Smooth muscle cell (in vitro differentiated cells): ENCODE measurements at regions not wholly inside any gene's neighbourhood (a gene's known extent, or its start where the extent isn't known, plus 50 kb on each side); places are given as distances from the start of the nearest gene placed in this dataset.

ENCODE experiments used
- DNase-seq: peaks from one replicate; lab custom pipeline; 2025; ENCODE audit not compliant: unreplicated experiment; lab: John Stamatoyannopoulos, UW
- H2AFZ ChIP-seq: fragments of 200-600 bp; sonication (generic); 2 replicates; pipeline ENCODE4 v1.6.0; 2016; ENCODE audit warnings: antibody characterized with exemption, low read depth, mild to moderate bottlenecking
- H3F3A ChIP-seq: fragments of 200-600 bp; sonication (generic); 2 replicates; pipeline ENCODE4 v1.6.0; 2017; ENCODE audit warnings: antibody characterized with exemption, low read depth
- H3K27ac ChIP-seq: fragments of 200-600 bp; sonication (generic); 2 replicates; pipeline ENCODE4 v1.5.1; 2016; ENCODE audit warnings: low read depth, mild to moderate bottlenecking
- H3K27me3 ChIP-seq: fragments of 200-600 bp; sonication (generic); 2 replicates; pipeline ENCODE4 v1.6.1; 2016; ENCODE audit warnings: low read depth, mild to moderate bottlenecking
- H3K36me3 ChIP-seq: fragments of 200-600 bp; sonication (generic); 2 replicates; pipeline ENCODE4 v1.5.1; 2016; ENCODE audit warnings: low read depth
- H3K4me1 ChIP-seq: fragments of 200-600 bp; sonication (generic); 2 replicates; pipeline ENCODE4 v1.5.1; 2016; ENCODE audit warnings: low read depth
- H3K4me2 ChIP-seq: fragments of 200-600 bp; sonication (generic); 2 replicates; pipeline ENCODE4 v1.6.0; 2016; ENCODE audit warnings: mild to moderate bottlenecking
- H3K4me3 ChIP-seq: fragments of 200-600 bp; sonication (generic); 2 replicates; pipeline ENCODE4 v1.5.1; 2016; ENCODE audit warnings: mild to moderate bottlenecking
- H3K79me2 ChIP-seq: fragments of 200-600 bp; sonication (generic); 2 replicates; pipeline ENCODE4 v1.6.0; 2016; ENCODE audit warnings: low read depth, mild to moderate bottlenecking
- H3K9ac ChIP-seq: fragments of 200-600 bp; sonication (generic); 2 replicates; pipeline ENCODE4 v1.6.0; 2016; ENCODE audit warnings: low read depth
- H3K9me3 ChIP-seq: fragments of 200-600 bp; sonication (generic); replicated peaks from 2 replicates; pipeline ENCODE4 v1.5.1; 2016; ENCODE audit warnings: low read depth
- H4K20me1 ChIP-seq: fragments of 200-600 bp; sonication (generic); 2 replicates; pipeline ENCODE4 v1.6.0; 2016; ENCODE audit warnings: low read depth
- CTCF ChIP-seq: fragments of 200-600 bp; sonication (generic); IDR thresholded peaks from 2 replicates; pipeline ENCODE4 v1.5.1; 2017; ENCODE audit warnings: borderline replicate concordance, mild to moderate bottlenecking, antibody characterized with exemption; ENCODE audit not compliant: insufficient read depth, poor library complexity, severe bottlenecking
- WGBS: methylation state at CpG from one replicate; pipeline ENCODE4 v1.1.7; 2016; ENCODE audit warnings: low lambda C conversion rate; 5-methylcytosine and 5-hydroxymethylcytosine counted together

GRCh38 chr11:27926486-27926885 is 181.5 kb downstream of the KIF18A start:
- no peak overlapping the region for H3K9ac ChIP-seq
- DNase-seq = no peak
- peaks cover 2% of the 10 kb centered on the region for H3K4me1 ChIP-seq
- no peaks in the 10 kb centered on the region for H3K79me2 ChIP-seq
- peak overlapping the region; percentile 75 for H3K27ac ChIP-seq
- H3K4me3 ChIP-seq = no peak overlapping the region
- TF ChIP-seq CTCF = no peak
- no peaks in the 10 kb centered on the region for H4K20me1 ChIP-seq
- no peaks in the 10 kb centered on the region for H3K9me3 ChIP-seq
- H3F3A ChIP-seq = peaks cover 4% of the 10 kb centered on the region
- H3K27me3 ChIP-seq = no peaks in the 10 kb centered on the region
- 63% methylated on average over 2 of the region's 2 CpGs for WGBS
- H3K4me2 ChIP-seq = peak overlapping the region; percentile 9
- no peak overlapping the region for H2AFZ ChIP-seq
- H3K36me3 ChIP-seq = no peaks in the 10 kb centered on the region

- Histone ChIP-seq H3K4me3 (no peak overlapping the region), H3K36me3 (no peaks in the 10 kb centered on the region), H3K27me3 (no peaks in the 10 kb centered on the region), H4K20me1 (no peaks in the 10 kb centered on the region), H3K9me3 (no peaks in the 10 kb centered on the region), H3K9ac (no peak overlapping the region), H3K4me2 (no peak overlapping the region), H3F3A (no peaks in the 10 kb centered on the region), H3K79me2 (no peaks in the 10 kb centered on the region), H3K27ac (no peak overlapping the region), H3K4me1 (peaks cover 4% of the 10 kb centered on the region), H2AFZ (no peak overlapping the region)
- DNase-seq = no peak
- TF ChIP-seq CTCF = no peak
Observed at GRCh38 chr11:27921472-27921871, 186.5 kb downstream of the KIF18A start.

GRCh38 chr11:27916541-27917100 is 191.3 kb downstream of the KIF18A start:
- no peaks in the 10 kb centered on the region for H4K20me1 ChIP-seq
- no peaks in the 10 kb centered on the region for H3K36me3 ChIP-seq
- no peak overlapping the region for H3K9ac ChIP-seq
- WGBS = 51% methylated on average over 6 of the region's 6 CpGs
- no peak overlapping the region for H3K4me3 ChIP-seq
- H3K9me3 ChIP-seq = no peaks in the 10 kb centered on the region
- H3K4me1 ChIP-seq = peaks cover 12% of the 10 kb centered on the region
- H3K27ac ChIP-seq = no peak overlapping the region
- no peaks in the 10 kb centered on the region for H3K27me3 ChIP-seq
- H2AFZ ChIP-seq = no peak overlapping the region
- H3K79me2 ChIP-seq = no peaks in the 10 kb centered on the region
- no peak for TF ChIP-seq CTCF
- no peak for DNase-seq
- H3K4me2 ChIP-seq = no peak overlapping the region
- peaks cover 9% of the 10 kb centered on the region for H3F3A ChIP-seq

GRCh38 chr11:27914080-27914479 is 193.9 kb downstream of the KIF18A start:
- no peak overlapping the region for H2AFZ ChIP-seq
- no peaks in the 10 kb centered on the region for H3K27me3 ChIP-seq
- H3K36me3 ChIP-seq = no peaks in the 10 kb centered on the region
- H3K27ac ChIP-seq = peak overlapping the region; percentile 1
- H3K4me2 ChIP-seq = no peak overlapping the region
- no peak for TF ChIP-seq CTCF
- H3K79me2 ChIP-seq = no peaks in the 10 kb centered on the region
- no peaks in the 10 kb centered on the region for H3K9me3 ChIP-seq
- H3F3A ChIP-seq = peaks cover 9% of the 10 kb centered on the region
- H3K4me1 ChIP-seq = peaks cover 12% of the 10 kb centered on the region
- no peaks in the 10 kb centered on the region for H4K20me1 ChIP-seq
- no peak for DNase-seq
- H3K9ac ChIP-seq = no peak overlapping the region
- no peak overlapping the region for H3K4me3 ChIP-seq
